ENCODE measurements at regions not wholly inside any gene's neighbourhood (a gene's known extent, or its start where the extent isn't known, plus 50 kb on each side); places are given as distances from the start of the nearest gene placed in this dataset.

DNA sequence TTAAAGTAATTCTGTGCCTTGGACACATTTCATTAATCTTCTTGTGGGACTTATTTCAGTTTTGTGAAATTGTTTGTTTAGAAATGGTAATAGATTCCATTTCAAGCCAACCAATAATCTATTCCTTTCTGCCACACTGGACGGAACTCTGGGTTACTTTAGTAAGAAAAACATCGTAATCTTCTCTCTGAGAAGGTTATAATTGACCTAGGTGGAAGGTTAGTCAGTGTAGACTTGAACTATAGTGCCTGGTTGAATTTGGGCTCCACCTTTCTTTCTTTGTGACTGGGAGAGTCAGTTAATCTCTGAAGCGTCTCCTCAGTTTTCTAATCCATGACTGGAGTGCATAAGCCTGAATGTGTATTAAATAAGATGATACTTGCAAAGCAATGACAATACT is 89.7 kb upstream of the PRLR start:
- Histone ChIP-seq H3K27ac (no peak overlapping the region), H3K36me3 (no peaks in the 10 kb centered on the region), H3K9me3 (no peaks in the 10 kb centered on the region), H3K4me3 (no peak overlapping the region), H3K27me3 (no peaks in the 10 kb centered on the region), H3K4me1 (no peaks in the 10 kb centered on the region)
- ATAC-seq (no peak), DNase-seq (no peak)
- intact Hi-C loops (cut with DNase I), result no loop called here
- TF ChIP-seq, protein P1, sequence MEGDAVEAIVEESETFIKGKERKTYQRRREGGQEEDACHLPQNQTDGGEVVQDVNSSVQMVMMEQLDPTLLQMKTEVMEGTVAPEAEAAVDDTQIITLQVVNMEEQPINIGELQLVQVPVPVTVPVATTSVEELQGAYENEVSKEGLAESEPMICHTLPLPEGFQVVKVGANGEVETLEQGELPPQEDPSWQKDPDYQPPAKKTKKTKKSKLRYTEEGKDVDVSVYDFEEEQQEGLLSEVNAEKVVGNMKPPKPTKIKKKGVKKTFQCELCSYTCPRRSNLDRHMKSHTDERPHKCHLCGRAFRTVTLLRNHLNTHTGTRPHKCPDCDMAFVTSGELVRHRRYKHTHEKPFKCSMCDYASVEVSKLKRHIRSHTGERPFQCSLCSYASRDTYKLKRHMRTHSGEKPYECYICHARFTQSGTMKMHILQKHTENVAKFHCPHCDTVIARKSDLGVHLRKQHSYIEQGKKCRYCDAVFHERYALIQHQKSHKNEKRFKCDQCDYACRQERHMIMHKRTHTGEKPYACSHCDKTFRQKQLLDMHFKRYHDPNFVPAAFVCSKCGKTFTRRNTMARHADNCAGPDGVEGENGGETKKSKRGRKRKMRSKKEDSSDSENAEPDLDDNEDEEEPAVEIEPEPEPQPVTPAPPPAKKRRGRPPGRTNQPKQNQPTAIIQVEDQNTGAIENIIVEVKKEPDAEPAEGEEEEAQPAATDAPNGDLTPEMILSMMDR (IDR thresholded peaks at IDR 0.05), result no peak
- TF ChIP-seq POLR2A (IDR thresholded peaks at IDR 0.05), result no peak
- WGBS (ENCODE audit: insufficient coverage, low coverage, low lambda C conversion rate, missing lambda C conversion rate), result 69% methylated on average over 3 of the region's 3 CpGs

DNA sequence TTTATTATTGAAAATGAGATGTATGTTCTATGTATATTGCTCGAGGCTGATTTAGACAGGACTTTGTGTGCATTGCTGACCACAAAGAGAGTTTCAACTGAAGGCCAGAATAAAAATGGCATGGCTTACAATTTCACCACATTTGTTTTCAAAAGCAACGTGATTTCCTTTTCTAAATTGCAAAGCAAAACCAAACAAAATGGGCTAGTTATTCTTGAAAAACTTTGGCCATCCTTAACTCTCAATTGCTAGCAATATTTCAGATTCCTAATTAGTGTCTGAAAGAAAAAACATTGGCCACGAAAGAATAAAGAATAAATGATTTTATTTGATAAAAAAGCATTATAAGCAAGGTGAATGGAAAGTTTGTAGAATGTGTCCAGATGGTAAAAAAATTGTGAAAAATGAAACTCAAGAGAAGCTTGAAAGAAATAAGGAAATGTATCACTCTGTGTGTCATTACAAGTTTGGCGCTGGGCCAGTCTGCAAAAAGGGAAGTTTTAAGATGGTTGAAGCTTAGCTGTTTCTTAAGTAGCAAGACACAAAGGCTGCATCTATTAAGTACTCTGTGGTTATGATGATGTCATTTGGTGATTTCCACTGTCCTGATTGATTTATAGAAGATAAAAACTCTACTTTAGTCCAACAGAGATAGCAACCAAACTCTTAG is 89.2 kb upstream of the PRLR start:
- H3K9me3 ChIP-seq, result no peaks in the 10 kb centered on the region
- no peaks in the 10 kb centered on the region for H3K36me3 ChIP-seq
- DNase-seq (peak in 2 of 3 donors; percentile 55 to 57), ATAC-seq (peak in 3 of 4 donors; percentile 43 to 61 (median 44))
- H3K27ac ChIP-seq, result no peak overlapping the region
- no peak for TF ChIP-seq POLR2A (IDR thresholded peaks at IDR 0.05)
- TF ChIP-seq, protein P1 (IDR thresholded peaks at IDR 0.05), result no peak
- no peaks in the 10 kb centered on the region for H3K4me1 ChIP-seq
- no peaks in the 10 kb centered on the region for H3K27me3 ChIP-seq
- 61% methylated on average over 4 of the region's 4 CpGs for WGBS (ENCODE audit: insufficient coverage, low coverage, low lambda C conversion rate, missing lambda C conversion rate)
- intact Hi-C loops (cut with DNase I), result no loop called here
- no peak overlapping the region for H3K4me3 ChIP-seq

DNA sequence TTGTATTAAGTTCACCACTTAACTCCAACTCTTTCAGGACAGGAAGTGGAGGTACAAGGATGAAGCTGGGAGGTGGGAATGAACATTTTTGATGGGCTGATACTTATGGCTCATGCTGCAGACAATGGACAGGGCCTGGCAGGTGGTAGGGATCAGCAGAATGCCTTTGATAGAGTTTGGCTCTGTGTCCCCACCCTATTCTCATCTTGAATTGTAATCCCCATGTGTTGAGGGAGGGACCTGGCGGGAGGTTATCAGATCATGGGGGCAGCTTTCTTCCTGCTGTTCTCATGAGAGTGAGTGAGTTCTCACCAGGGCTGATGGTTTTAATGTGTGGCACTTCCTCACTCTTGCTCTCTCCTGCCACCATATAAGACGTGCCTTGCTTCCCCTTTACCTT is 87.3 kb upstream of the PRLR start:
- intact Hi-C loops (cut with DNase I), result no loop called here
- H3K27me3 ChIP-seq, result no peaks in the 10 kb centered on the region
- H3K4me3 ChIP-seq, result no peak overlapping the region
- TF ChIP-seq, protein P1 (IDR thresholded peaks at IDR 0.05), result no peak
- no peak for TF ChIP-seq POLR2A (IDR thresholded peaks at IDR 0.05)
- H3K9me3 ChIP-seq, result no peaks in the 10 kb centered on the region
- no peaks in the 10 kb centered on the region for H3K36me3 ChIP-seq
- no peak for ATAC-seq
- 57% methylated on average over 1 of the region's 2 CpGs for WGBS (ENCODE audit: insufficient coverage, low coverage, low lambda C conversion rate, missing lambda C conversion rate)
- no peak for DNase-seq
- no peaks in the 10 kb centered on the region for H3K4me1 ChIP-seq
- H3K27ac ChIP-seq, result no peak overlapping the region

DNA sequence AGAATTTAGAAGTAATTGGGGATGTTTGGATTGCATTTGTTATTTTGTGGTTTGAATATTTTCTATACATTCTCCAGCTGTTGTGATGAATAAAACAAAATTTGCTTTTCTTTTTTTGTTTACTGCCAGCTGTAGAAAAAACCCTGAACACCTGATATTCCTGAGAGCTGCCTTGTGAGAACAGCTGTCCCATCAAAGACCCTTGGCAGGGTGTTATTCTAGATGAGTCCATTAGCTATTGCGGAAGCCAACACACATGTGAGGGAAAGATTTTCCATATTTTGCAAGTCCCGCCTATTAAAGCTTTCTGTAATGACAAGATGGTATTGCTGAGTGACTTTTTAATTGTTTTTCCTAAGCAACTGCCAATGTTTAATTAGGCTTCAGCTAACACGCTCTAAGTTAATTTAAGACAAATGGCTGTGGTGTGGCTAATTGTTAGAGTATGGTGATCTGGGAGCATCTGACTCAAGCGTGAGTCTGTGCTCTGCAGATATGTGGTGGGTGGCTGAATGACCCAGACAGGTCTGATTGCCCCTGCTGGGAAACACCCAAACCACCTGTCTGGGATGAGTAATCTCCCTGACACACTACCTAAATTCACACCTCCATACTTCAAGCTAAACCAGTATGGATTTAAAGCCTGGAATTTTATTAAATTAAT is 86.5 kb upstream of the PRLR start:
- 96% methylated on average over 3 of the region's 4 CpGs for WGBS (ENCODE audit: insufficient coverage, low coverage, low lambda C conversion rate, missing lambda C conversion rate)
- no peak overlapping the region for H3K27ac ChIP-seq
- no peak for TF ChIP-seq POLR2A (IDR thresholded peaks at IDR 0.05)
- TF ChIP-seq, protein P1 (IDR thresholded peaks at IDR 0.05), result no peak
- ATAC-seq, result no peak
- no peaks in the 10 kb centered on the region for H3K36me3 ChIP-seq
- no peaks in the 10 kb centered on the region for H3K27me3 ChIP-seq
- intact Hi-C loops (cut with DNase I), result no loop called here
- no peaks in the 10 kb centered on the region for H3K4me1 ChIP-seq
- no peak overlapping the region for H3K4me3 ChIP-seq
- no peak for DNase-seq
- H3K9me3 ChIP-seq, result no peaks in the 10 kb centered on the region
